GM19438 (cell line): ENCODE measurements at regions not wholly inside any gene's neighbourhood (a gene's known extent, or its start where the extent isn't known, plus 50 kb on each side); places are given as distances from the start of the nearest gene placed in this dataset.
"Not testable (repeated sequence)": the region's sequence is repeated elsewhere in the genome, so short reads cannot be mapped to it uniquely, and the experiment has no call there.

Experiments
- ATAC-seq: cut with Tn5 transposase; IDR thresholded peaks from one replicate; pipeline ENCODE4 v1.9.1; 2021; ENCODE audit warnings: low read depth; ENCODE audit not compliant: unreplicated experiment

DNA sequence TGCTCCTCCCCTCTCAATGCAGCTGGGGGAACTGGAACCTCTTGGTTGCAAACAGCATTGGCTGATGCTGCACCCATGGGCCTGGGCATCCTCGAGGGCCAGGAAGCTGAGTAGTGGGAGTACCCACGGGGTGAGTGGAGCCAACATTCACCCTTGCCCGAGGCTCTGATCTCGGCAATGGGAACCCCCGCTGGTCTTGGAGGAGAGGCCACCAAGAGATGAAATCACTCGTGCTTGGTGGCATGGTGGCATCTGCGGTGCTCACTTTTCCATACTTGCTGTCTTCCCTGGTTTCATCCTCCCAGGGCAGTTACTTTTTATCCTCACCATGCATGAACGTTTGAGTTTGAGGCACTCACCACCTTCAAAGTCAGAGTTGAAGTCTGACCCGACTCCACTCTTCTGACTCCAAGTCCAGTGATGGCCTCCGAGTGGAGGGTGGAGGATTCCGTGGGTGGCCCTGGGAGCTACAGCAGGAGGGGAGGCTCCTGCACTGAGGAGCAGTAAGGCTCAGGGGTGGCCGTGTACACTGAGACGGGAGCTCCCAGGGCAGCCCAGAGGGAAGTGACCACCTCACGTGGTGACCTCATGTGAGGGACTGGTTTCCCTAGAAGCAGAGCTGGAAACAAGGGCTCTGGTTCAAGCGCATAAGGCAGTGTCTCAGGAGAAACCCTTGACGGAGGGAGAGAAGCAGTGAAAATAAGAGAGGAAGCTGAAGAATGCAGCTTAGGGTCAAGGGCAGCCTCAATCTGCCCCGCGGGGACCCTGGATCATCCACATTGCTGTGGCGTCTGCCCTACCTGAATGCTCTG lies 349.1 kb downstream of the TCERG1L start:
- ATAC-seq: no peak

DNA sequence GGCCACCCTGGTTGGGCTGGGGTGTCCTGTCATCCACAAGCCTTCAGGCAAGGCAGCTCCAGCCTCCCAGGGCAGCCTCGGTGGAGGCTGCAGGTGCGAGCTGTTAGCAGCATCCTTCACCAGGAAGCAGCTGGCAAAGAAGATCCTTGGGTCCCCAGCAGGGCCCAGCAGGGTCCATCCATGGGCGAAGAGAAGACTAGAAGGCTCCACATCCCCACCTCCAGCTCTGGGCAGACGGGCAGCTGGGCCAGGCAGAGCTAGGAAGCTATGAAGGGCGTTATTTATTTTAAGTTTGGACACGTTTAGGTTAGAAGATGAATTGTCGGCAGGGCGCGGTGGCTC lies 348.5 kb downstream of the TCERG1L start:
- no peak for ATAC-seq

DNA sequence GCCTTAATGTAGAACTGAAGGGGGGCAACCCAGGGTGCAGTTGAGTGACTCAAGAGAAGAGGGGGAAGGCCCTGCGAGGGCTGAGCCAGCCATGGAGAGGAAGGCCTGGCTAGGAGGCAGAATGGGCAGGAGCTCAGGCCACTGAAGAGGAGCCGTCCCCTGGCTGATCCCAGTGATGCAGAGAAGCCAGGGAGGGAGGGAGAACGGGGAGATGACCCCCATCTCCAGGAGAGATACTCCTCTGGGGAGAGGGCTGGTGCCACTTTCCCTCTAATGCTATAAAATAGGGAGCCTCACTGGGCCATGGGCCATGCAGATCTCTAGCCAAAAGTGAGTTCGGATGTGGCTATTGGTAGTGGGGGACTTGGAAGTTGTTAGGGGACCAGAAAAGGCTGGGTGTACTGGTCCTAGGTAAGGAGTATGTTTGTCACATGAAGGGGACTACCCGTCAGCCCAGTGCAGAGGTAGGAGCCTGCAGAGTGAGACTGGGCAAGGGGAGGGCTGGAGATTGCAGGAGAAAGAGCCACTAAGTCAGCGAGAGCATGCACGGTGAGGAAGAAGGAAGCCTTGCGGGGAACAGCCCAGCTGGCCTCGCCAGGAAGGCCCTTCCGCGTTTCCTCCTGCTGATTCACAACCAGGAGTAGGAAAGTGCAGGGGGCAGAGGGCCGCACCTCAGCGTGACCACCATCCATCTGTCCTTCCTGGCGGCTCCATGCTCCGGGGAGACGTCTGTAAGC lies 347.6 kb downstream of the TCERG1L start:
- no peak for ATAC-seq

DNA sequence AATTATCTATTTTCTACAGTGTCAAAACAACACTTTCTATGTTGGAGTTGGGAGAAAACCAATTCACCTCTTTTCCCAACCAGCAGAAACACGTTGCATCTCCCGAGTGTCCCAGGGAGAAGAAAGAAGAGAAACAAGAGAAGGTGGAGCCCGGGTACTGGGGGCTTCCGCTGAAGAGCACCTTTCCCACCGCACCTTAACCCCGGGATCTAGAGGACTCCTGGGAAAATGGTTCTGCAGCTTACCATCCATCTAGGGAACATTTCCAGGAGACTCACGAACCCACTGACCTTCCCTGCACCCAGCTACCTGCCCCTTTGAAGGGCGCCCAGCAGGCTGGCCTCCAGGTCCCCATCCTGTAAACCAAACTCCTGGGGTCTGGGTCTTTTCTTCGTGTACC lies 346.8 kb downstream of the TCERG1L start:
- ATAC-seq: no peak

DNA sequence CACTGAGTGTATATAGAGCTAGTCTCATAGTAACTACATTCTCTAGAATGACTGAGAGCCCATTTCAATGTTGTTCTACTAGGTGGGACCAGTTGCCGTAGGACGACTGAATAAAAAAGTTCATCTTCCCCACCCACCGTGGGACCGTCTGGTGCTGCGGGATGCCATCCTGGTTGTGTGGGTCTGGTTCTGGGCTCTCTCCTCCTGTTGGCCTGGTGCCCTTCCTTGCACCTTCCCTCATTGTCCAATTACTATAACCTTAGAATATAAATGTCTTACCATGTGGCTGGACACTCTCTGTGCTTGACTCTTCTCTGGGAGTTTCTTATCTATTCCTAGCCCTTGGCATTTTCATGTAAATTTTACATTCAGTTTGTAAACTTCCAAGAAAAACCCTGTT lies 344.4 kb downstream of the TCERG1L start:
- no peak for ATAC-seq

DNA sequence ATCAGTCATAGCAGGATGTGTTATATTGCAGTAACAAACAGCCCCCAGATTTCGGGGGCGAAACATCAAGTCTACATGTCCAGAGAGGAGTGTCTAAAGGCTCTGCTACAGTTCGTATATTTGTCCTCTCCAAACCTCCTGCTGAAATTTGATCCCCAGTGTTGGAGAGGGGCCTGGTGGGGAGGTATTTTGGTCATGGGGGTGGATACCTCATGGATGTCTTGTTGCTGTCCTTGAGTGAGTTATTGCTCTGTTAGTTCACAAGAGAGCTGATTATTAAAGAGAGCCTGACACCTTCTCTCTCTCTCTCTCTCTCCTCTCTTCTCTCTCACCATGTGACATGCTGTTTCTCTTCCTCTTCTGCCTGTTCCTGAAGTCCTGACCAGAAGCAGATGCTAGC lies 343.7 kb downstream of the TCERG1L start:
- ATAC-seq: no peak

DNA sequence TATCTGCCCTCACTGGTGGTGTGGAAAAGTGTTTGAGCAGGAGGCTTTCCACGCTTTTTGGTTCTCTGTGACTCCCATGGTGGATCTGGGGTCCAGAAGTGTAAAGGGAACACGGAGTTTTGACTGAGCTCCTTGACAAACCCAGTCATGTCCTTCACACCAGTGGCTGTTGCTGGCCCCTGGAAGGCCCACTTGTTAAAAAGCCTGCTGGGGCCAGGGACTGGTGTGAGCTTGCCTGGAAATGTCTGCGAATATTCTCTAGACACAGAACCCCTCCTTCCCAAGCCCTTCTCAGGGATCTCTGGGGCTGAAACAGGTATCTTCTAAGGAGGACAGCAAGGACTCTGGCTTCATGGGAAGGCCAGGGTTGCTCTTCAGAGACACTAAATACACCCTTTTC lies 343.0 kb downstream of the TCERG1L start:
- ATAC-seq: no peak

DNA sequence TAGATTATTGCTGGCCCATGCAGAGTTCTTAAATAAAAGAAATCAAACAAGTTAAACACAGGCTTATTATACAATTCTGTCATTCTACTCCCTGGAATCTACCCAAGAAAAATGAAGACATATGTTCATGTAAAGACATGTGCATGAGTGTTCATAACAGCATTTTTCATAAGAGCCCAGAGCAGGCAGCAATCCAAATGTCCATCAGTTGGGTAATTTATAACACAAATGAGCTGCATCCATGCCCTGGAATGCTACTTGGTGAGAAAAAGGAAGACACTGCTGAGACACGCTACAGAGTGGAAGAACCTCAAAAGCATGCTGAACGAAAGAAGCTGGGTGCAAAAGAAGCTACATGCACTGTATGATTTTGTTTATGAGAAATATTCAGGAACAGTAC lies 342.6 kb downstream of the TCERG1L start:
- ATAC-seq: no peak

DNA sequence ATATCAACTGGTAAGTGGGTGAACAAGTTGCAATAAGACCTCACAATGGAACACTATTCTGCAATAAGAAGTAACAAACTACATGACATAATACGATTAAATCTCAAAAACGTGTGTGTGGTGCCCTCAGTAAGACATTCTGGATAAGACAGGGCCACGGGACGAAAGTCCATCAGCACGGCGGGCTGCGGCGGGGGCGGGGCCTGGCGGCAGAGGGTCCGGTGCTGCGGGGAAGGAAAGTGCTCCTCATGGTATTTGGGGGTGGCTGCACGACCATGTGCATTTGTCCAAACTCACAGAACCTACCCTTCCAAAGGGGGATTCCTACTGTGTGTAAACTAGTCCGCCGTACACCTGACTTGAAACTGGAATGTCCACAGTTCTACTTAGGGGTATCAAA lies 341.8 kb downstream of the TCERG1L start:
- ATAC-seq: no peak

DNA sequence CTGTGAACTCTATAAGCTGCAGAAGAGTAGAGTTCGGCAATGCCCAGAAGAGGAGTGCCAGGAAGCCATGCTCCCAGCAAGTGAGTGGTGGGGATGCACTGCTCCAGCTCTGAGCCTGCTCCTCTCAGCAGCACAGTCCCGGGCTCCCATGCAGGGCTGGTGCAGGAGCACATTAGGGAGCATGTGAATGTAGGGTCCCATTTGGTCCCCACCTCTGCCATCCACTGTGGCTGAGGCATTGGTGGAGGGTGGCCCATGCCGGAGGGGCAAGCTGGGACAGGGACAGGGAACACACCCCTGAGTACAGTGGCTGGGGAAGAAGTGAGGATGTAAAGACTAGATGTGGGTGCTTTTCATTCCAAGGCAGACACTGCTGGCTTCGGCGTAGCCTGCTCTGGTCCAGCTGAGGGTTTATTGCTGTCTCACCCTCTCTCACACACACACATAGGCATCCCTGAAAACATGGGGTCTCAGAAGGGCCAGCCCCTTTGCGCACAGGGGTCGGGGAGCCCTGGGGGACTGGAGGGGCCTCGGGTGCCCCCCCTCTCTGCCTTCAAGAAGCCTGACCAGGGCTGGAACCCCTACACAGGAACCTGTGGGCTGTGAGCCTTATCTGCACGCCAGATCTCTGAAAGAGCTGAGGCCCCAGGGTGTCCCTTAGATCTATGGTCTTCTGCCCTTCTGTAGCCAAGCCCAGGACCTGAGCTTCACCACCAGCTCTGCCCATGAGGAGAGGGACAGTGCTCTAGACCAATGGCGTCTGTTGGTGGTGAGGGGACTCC lies 341.0 kb downstream of the TCERG1L start:
- no peak for ATAC-seq

DNA sequence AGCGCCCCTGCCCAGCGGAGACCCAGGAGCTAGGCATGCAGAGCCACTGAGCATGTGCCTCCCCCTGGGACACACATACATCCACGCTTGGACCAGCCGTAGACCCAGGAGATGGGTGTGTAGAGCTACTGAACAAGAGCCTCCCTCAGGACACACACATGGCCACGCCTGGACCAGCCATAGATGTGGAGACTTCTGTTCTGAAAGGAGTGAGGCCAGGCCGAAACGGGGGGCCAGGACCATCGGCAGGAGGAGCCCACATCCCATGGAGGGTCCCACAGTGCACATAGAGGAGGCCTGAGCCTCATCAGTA lies 340.4 kb downstream of the TCERG1L start:
- ATAC-seq: no peak

DNA sequence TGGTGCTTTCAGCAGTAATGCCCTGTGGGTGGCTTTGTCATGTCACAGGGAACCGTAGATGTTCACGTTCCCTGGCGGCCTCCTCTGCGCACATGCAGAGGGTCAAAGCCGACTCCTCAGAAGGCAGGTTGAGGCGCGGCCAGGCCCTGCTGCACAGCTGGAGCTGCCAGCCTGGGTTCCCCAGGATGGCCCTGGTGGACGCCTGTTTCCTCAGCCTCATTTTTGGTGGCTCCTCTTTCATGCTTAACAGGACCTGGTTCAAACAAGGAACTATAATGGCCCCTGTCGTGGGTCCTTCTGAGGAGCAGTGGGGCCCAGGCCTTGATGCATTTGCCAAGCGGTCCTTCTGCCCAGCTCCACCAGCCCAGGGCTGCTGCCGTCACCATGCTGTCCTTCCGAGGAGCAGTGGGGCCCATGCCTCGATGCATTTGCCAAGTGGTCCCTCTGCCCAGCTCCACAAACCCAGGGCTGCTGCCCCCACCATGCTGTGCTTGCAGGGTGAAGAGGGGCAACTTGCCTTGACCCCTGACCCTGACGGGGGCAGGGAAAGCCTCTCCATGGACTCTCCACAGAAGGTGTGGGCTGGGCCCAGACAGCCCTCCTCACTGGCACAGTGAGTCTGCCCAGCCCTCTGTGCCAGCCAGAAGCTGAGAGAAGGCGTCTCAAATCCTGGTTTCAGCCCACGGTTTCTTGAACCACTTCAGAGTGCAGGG lies 338.2 kb downstream of the TCERG1L start:
- ATAC-seq: no peak

DNA sequence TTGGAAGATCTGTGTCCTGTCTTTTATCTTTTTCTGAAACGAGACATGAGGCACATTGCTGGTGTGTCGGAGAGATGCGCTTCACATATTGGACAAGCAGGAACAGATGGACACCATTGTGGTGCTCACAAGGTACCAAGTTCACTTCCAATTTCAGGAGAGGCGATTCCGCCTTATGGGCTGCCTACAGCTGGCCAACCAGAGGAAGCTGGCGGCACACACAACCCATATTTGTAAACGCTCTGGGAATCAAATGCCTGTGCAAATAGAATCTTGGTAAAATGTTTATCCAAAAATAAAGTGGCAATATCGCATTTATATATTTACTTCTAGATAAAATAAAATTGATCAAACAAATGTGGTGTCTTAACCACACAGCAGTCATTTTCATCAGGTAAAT lies 337.4 kb downstream of the TCERG1L start:
- ATAC-seq: no peak

DNA sequence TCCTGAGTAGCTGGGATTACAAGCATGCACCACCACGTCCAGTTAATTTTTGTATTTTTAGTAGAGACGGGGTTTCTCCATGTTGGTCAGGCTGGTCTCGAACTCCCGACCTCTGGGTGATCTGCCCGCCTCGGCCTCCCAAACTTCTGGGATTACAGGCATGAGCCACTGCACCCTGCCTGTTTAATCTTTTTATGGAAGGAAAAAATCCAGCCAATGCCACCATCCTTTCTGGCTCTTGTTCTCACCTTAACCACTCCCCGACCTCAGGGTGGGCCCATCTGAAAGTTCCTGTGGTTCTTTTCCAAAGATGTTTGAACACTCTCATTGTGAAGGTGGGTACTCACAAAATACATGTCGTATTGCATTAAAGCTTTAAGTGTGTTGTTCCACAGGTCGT lies 336.2 kb downstream of the TCERG1L start:
- ATAC-seq: not testable (repeated sequence)

DNA sequence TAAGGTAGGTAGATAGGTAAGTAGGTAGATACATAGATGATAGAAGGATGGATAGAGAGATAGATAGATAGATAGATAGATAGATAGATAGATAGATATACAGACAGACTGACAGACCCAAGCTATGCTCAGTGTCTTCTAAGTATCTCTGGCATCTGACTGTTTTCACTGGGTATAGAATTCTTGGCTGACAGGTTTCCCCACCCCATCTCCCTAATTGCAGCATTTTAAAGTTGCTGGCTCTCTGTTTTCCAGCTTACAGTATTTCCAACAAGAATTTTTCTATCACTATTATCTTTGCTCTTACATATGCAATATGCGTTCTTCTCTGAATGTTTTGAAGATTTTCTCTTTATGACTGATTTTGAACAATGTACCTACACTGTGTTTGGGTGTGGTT lies 328.7 kb downstream of the TCERG1L start:
- ATAC-seq: no peak

DNA sequence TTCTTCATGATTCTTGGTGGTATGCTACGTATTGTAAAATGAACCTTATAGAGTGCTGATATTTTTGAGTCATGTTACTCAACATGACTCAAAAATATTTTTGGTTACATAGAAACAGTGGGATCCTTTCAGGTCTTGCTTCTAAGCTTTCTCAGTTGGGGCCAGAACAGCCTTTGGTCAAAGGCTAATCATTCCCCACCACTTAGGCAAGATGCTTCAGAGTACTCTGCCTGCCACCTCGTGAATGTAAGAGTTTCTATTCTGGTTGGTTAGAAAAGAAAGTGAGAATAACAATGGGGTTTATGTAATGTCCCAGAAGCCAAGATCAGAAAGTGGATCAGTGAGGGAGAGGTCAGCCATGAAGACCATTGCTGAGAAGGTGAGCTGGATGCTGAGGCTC lies 327.8 kb downstream of the TCERG1L start:
- no peak for ATAC-seq

DNA sequence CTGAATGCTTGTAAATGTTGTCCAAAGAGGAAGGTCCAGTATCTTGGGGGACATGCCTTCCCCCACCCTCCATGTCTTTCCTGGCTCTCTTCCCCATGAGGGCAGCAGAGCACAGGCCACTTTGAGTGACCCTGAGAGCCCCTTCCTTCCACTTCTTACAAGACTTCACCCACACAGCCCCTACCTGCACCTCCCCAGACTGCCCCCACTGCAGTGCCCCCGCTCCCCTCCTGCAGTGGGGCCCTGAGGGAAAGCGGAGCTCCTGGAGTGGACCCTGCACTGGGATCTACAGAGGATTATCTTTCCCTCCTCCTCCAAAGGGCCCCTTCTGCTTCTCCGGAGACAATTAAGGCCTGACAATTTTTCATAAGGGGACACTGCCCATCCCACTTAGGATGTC lies 326.8 kb downstream of the TCERG1L start:
- no peak for ATAC-seq

DNA sequence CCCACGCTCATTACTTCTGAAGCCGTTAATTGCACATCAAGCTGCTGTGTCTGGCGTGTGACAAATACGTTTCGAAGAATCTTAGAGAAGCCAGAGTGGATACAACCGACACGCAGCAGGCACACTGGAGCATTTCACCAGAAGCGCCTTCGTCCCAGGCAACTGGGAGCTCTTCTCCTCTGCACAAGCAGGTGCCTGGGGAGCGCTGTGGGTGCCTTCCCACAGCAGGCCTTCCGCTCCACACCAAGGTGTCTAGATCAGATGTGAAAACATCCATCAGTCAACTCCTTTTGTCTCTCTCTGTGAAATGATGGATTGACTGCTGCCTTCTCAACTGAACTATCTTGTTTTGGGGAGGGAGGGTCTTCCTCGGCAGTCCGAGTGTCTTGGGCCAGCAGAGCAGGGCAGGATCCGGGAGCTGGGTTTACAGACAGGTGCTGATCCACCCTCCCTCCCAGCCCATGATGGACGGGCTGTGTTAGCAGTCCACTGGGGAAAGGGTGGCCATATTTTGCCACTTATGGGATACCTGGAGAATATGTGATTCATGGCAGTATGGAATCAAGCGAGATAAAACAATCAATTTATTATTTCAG lies 326.3 kb downstream of the TCERG1L start:
- no peak for ATAC-seq

DNA sequence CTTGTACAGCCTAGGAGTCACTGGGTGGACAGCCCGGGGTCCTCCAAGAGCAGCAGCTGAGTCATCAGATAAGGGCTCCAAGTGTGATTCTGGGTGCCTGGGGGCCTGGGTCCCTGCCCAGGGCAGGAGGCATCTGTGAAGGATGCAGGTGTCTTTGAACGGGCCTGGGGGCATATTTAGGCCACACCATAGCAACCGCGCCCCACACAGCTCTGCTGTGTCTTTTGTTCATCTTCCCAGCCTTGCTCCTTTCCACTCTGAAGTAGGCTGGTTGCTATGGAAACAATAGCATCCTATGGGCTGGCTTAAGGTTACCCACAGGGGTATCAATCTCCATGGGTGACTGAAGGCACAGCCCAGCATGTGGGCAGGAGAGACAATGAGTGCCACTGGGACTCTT lies 324.7 kb downstream of the TCERG1L start:
- ATAC-seq: no peak

DNA sequence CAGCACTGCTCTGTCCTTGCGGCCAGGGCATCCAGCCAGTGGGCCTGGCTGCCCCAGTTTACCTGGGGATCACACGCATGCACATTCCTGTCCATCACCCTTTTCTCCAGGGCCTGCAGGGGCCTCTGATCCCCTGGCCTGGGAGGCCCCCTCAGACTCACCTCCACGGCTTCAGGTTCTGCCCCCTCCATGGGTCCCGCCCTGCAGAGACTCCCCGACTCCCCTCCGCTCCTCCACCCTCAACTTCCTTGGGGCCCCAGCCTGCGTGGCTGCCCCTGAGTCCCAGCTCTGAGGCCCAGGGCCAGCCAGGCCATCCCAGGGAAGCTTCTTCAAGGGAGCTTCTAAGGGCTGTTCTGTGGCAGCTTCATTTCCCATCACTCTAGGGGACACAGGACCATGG lies 324.1 kb downstream of the TCERG1L start:
- no peak for ATAC-seq
